ENCODE measurements at regions not wholly inside any gene's neighbourhood (a gene's known extent, or its start where the extent isn't known, plus 50 kb on each side); places are given as distances from the start of the nearest gene placed in this dataset.

DNA sequence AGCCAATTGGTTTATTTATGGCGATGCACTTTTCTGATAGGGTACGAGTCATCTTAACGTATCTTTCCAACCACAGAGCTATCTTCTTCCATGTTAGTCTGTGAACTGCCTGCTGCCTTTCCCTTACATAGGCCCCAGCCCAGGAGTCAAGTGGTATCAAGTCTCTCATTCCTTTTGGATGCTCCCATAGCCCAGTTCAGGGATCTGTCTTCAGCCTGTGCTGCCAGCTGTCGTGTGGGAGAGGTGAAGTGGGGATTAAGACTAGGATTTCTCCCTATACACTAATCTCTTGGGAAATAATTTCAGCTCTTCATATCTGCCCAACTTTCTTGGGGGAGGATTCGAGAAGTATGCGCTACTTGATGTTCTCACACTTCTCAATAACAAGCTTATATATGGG is 475.7 kb downstream of the EBF1 start:
- H3F3A ChIP-seq (ENCODE audit: insufficient read depth): no peaks in the 10 kb centered on the region

DNA sequence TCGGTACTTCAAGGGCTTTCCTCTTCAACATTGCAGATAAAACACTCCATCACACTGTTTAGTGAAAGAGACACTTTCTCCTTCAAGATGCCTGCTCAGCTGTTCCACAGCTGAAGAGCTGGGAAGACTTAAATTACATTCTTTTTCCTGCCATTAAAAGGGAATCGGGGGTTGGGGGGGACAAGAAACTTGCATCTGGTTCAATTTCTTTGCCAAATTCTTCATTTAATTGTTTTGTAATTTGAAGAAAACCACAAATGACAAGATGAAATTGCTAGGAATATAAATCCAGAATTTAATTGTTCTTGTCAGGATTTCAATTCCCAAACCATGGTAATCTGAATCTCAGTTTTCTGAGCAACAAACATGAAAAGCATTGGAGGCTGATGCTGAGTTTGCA is 478.3 kb downstream of the EBF1 start:
- no peak overlapping the region for H3K9ac ChIP-seq (ENCODE audit: low read length)
- no peaks in the 10 kb centered on the region for H3K9me3 ChIP-seq (ENCODE audit: insufficient read depth, low read length)
- H2AFZ ChIP-seq (ENCODE audit: low read depth, low read length, severe bottlenecking): no peak overlapping the region
- H3K27ac ChIP-seq (ENCODE audit: low read depth, low read length): no peak overlapping the region
- H4K20me1 ChIP-seq (ENCODE audit: low read depth, low read length): no peaks in the 10 kb centered on the region
- no peaks in the 10 kb centered on the region for H3K79me2 ChIP-seq (ENCODE audit: insufficient read depth, low read length)
- no peaks in the 10 kb centered on the region for H3K9me2 ChIP-seq (replicated peaks; ENCODE audit: insufficient read depth, low read length)
- TF ChIP-seq EZH2phosphoT487 (conservative IDR thresholded peaks at IDR 0.05; ENCODE audit: low read length): no peak
- TF ChIP-seq, protein P1, sequence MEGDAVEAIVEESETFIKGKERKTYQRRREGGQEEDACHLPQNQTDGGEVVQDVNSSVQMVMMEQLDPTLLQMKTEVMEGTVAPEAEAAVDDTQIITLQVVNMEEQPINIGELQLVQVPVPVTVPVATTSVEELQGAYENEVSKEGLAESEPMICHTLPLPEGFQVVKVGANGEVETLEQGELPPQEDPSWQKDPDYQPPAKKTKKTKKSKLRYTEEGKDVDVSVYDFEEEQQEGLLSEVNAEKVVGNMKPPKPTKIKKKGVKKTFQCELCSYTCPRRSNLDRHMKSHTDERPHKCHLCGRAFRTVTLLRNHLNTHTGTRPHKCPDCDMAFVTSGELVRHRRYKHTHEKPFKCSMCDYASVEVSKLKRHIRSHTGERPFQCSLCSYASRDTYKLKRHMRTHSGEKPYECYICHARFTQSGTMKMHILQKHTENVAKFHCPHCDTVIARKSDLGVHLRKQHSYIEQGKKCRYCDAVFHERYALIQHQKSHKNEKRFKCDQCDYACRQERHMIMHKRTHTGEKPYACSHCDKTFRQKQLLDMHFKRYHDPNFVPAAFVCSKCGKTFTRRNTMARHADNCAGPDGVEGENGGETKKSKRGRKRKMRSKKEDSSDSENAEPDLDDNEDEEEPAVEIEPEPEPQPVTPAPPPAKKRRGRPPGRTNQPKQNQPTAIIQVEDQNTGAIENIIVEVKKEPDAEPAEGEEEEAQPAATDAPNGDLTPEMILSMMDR (IDR thresholded peaks at IDR 0.05; ENCODE audit: insufficient read depth, low read length, poor library complexity, severe bottlenecking): no peak
- H3K27me3 ChIP-seq (ENCODE audit: low read length): no peaks in the 10 kb centered on the region
- H3K4me3 ChIP-seq (ENCODE audit: insufficient read depth, low read length, poor library complexity, severe bottlenecking): no peak overlapping the region
- H3K4me2 ChIP-seq (ENCODE audit: low read depth, low read length, poor library complexity, severe bottlenecking): no peak overlapping the region
- H3K36me3 ChIP-seq (ENCODE audit: low read length): no peaks in the 10 kb centered on the region
- no peaks in the 10 kb centered on the region for H3F3A ChIP-seq (ENCODE audit: insufficient read depth)

More for the DNA sequence above, 475.7 kb downstream of the EBF1 start:
- no peak for TF ChIP-seq EZH2phosphoT487 (conservative IDR thresholded peaks at IDR 0.05; ENCODE audit: low read length)
- TF ChIP-seq, protein P1 (IDR thresholded peaks at IDR 0.05; ENCODE audit: insufficient read depth, low read length, poor library complexity, severe bottlenecking): no peak
- Histone ChIP-seq H3K27me3 (ENCODE audit: low read length) (no peaks in the 10 kb centered on the region), H4K20me1 (ENCODE audit: low read depth, low read length) (no peaks in the 10 kb centered on the region), H3K4me2 (ENCODE audit: low read depth, low read length, poor library complexity, severe bottlenecking) (no peak overlapping the region), H3K27ac (ENCODE audit: low read depth, low read length) (no peak overlapping the region), H2AFZ (ENCODE audit: low read depth, low read length, severe bottlenecking) (no peak overlapping the region), H3K79me2 (ENCODE audit: insufficient read depth, low read length) (no peaks in the 10 kb centered on the region), H3K9me3 (ENCODE audit: insufficient read depth, low read length) (no peaks in the 10 kb centered on the region), H3K4me3 (ENCODE audit: insufficient read depth, low read length, poor library complexity, severe bottlenecking) (no peak overlapping the region), H3K9ac (ENCODE audit: low read length) (no peak overlapping the region), H3K9me2 (replicated peaks; ENCODE audit: insufficient read depth, low read length) (no peaks in the 10 kb centered on the region), H3K36me3 (ENCODE audit: low read length) (no peaks in the 10 kb centered on the region)

DNA sequence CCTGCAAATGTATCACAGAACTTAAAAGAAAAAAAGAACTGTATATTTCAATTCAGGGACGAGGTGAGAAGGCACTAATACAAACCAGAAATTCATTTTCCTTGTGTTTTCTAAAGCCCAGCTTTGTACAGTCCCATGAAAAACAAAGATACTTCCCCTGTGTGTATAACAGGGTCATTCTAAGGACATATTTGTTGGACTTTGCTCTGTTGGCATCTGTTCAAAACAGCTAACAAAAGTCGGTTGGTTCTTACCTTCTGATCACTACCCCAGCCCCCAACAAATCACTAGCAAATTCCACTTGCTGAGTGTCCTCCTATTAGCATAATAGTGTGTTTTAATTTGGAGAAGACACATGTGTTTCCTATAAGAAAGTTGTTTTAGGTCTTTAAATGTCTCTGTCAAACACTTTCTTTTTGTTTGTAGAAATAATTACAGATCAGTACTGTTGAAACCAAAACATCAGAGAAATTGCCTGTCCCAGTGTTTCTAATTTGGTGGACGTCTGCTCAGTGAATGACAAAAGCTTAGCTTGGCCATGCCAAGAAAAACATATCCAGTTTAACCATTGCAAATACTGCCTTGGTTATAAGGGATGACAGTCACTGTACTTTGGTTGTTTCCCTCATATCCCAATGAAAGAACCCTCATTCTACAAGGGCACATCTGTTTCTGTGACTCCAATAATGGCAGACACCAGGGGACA is 480.5 kb downstream of the EBF1 start:
- H3K79me2 ChIP-seq (ENCODE audit: insufficient read depth, low read length): no peaks in the 10 kb centered on the region
- no peaks in the 10 kb centered on the region for H3F3A ChIP-seq (ENCODE audit: insufficient read depth)
- no peaks in the 10 kb centered on the region for H3K27me3 ChIP-seq (ENCODE audit: low read length)
- no peak for TF ChIP-seq EZH2phosphoT487 (conservative IDR thresholded peaks at IDR 0.05; ENCODE audit: low read length)
- TF ChIP-seq, protein P1 (IDR thresholded peaks at IDR 0.05; ENCODE audit: insufficient read depth, low read length, poor library complexity, severe bottlenecking): no peak
- H3K36me3 ChIP-seq (ENCODE audit: low read length): no peaks in the 10 kb centered on the region
- H3K4me2 ChIP-seq (ENCODE audit: low read depth, low read length, poor library complexity, severe bottlenecking): no peak overlapping the region
- no peaks in the 10 kb centered on the region for H3K9me2 ChIP-seq (replicated peaks; ENCODE audit: insufficient read depth, low read length)
- H3K9ac ChIP-seq (ENCODE audit: low read length): no peak overlapping the region
- H2AFZ ChIP-seq (ENCODE audit: low read depth, low read length, severe bottlenecking): no peak overlapping the region
- no peaks in the 10 kb centered on the region for H3K9me3 ChIP-seq (ENCODE audit: insufficient read depth, low read length)
- no peak overlapping the region for H3K4me3 ChIP-seq (ENCODE audit: insufficient read depth, low read length, poor library complexity, severe bottlenecking)
- H3K27ac ChIP-seq (ENCODE audit: low read depth, low read length): no peak overlapping the region
- H4K20me1 ChIP-seq (ENCODE audit: low read depth, low read length): no peaks in the 10 kb centered on the region

All from SU-DHL-6 (cell line).